ENCODE measurements at regions not wholly inside any gene's neighbourhood (a gene's known extent, or its start where the extent isn't known, plus 50 kb on each side); places are given as distances from the start of the nearest gene placed in this dataset.

DNA sequence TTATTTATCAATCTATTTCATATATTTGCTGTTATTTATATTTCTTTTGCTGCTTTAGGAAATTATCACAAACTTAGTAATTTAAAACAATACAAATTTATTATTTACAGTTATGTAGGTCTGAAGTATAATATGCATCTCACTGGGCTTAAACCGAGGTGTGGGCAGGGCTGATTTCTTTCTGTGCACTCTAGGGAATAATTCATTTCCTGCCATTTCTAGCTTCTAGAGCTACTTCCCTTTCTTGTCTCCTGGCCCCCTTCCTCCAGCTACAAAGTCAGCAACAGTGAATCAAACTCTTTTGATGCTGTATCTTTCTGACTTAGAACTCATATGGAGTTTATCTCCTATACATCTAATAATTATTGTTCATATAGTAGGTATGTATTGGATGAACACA is 303.5 kb upstream of the ARSJ start:
- Histone ChIP-seq H2BK120ac (replicated peaks; ENCODE audit: low read depth, low read length) (no peak overlapping the region), H2BK5ac (ENCODE audit: low read depth, low read length) (no peak overlapping the region), H3K79me2 (ENCODE audit: control insufficient read depth in 1 of 2, insufficient read depth in 2 of 2, low read length in 2 of 2) (no peaks in the 10 kb centered on the region), H2BK15ac (ENCODE audit: low read length) (no peak overlapping the region), H3K23ac (ENCODE audit: insufficient read length) (no peak overlapping the region), H3K9ac (replicated peaks in 1 of 4; ENCODE audit: extremely low read depth in 1 of 4, low read depth in 3 of 4, low read length in 3 of 4) (no peak overlapping the region), H3K36me3 (ENCODE audit: control insufficient read depth in 2 of 4, insufficient read depth in 4 of 4, low read length in 3 of 4) (no peaks in the 10 kb centered on the region), H3K4me1 (replicated peaks in 1 of 4; ENCODE audit: control insufficient read depth in 3 of 4, insufficient read depth in 4 of 4, low read length in 3 of 4) (no peaks in the 10 kb centered on the region), H3K14ac (ENCODE audit: insufficient read length) (no peak overlapping the region), H4K8ac (ENCODE audit: extremely low read depth, insufficient read depth, low read length) (no peak overlapping the region), H3K4ac (replicated peaks; ENCODE audit: insufficient read length, low read depth, low read length) (no peak overlapping the region), H3K4me2 (ENCODE audit: insufficient read depth in 1 of 2, low read depth in 2 of 2, low read length in 2 of 2) (no peak overlapping the region), H3K23me2 (ENCODE audit: low read depth, low read length) (no peaks in the 10 kb centered on the region; the same call in 1 of the 2 replicates), H2AK5ac (ENCODE audit: low read depth, low read length) (no peak overlapping the region), H3K27me3 (replicated peaks in 1 of 4; ENCODE audit: control insufficient read depth in 3 of 4, extremely low read depth in 1 of 4, insufficient read depth in 3 of 4, low read length in 3 of 4) (no peaks in the 10 kb centered on the region), H3K4me3 (ENCODE audit: extremely low read depth in 1 of 4, insufficient read depth in 2 of 4, low read depth in 3 of 4, low read length in 4 of 4) (no peak overlapping the region), H4K5ac (ENCODE audit: insufficient read length, low read depth, low read length) (no peak overlapping the region), H3K56ac (replicated peaks; ENCODE audit: insufficient read length, low read depth, low read length) (no peak overlapping the region), H2AFZ (ENCODE audit: low read length) (no peak overlapping the region), H4K91ac (replicated peaks; ENCODE audit: insufficient read length, low read length) (no peak overlapping the region), H3K18ac (ENCODE audit: extremely low read depth, low read length) (no peak overlapping the region), H3K27ac (ENCODE audit: low read depth, low read length) (no peak overlapping the region), H2BK20ac (ENCODE audit: low read length) (no peak overlapping the region), H3K79me1 (ENCODE audit: low read depth, low read length) (no peaks in the 10 kb centered on the region), H2BK12ac (ENCODE audit: low read depth, low read length) (no peak overlapping the region), H4K20me1 (replicated peaks in 1 of 2; ENCODE audit: control insufficient read depth in 1 of 2, insufficient read depth in 2 of 2, low read length in 2 of 2) (no peaks in the 10 kb centered on the region), H3K9me3 (ENCODE audit: insufficient read depth in 2 of 2, low read depth in 1 of 2, low read length in 1 of 2) (no peaks in the 10 kb centered on the region)
- CTCF ChIA-PET (ENCODE audit: partially characterized antibody): no interaction called here
- WGBS, 2 experiments (ENCODE audit: extremely low coverage in 1 of 2, insufficient coverage in 1 of 2, insufficient read length in 1 of 2, insufficient replicate concordance in 2 of 2, low coverage in 1 of 2, low lambda C conversion rate in 2 of 2, missing lambda C conversion rate in 1 of 2): 76% methylated on average over 1 of the region's 1 CpG; no CpG with 5 or more reads in 1 of the 2 experiments
- no peak for TF ChIP-seq ASH2L (IDR thresholded peaks at IDR 0.05; ENCODE audit: low read length)
- TF ChIP-seq RBBP5 (IDR thresholded peaks at IDR 0.05; ENCODE audit: borderline replicate concordance, low read depth, low read length): no peak
- no peak for TF ChIP-seq TAF7 (optimal IDR thresholded peaks at IDR 0.05; ENCODE audit: borderline replicate concordance, low read depth, low read length)
- TF ChIP-seq GTF2F1 (IDR thresholded peaks at IDR 0.05; ENCODE audit: borderline replicate concordance, low read depth, low read length): no peak
- TF ChIP-seq MAFK (IDR thresholded peaks at IDR 0.05; ENCODE audit: low read depth, low read length): no peak
- TF ChIP-seq CHD1 (IDR thresholded peaks at IDR 0.05; ENCODE audit: low read depth, low read length): no peak
- TF ChIP-seq SIX5 (IDR thresholded peaks at IDR 0.05; ENCODE audit: low read depth, low read length): no peak
- TF ChIP-seq POLR2AphosphoS5 (IDR thresholded peaks at IDR 0.05; ENCODE audit: low read depth, low read length): no peak
- no peak for TF ChIP-seq BACH1 (IDR thresholded peaks at IDR 0.05; ENCODE audit: low read length)
- no peak for TF ChIP-seq RFX5 (IDR thresholded peaks at IDR 0.05; ENCODE audit: borderline replicate concordance, low read depth, low read length)
- no peak for TF ChIP-seq HDAC6 (IDR thresholded peaks at IDR 0.05; ENCODE audit: low read depth, low read length)
- FAIRE-seq (no peak), DNase-seq (ENCODE audit: low read depth in 1 of 2, low spot score in 2 of 2) (no peak)
- POLR2A ChIA-PET (ENCODE audit: partially characterized antibody): no interaction called here

All from H1 (cell line).